ENCODE measurements at regions not wholly inside any gene's neighbourhood (a gene's known extent, or its start where the extent isn't known, plus 50 kb on each side); places are given as distances from the start of the nearest gene placed in this dataset.
"Not testable (repeated sequence)": the region's sequence is repeated elsewhere in the genome, so short reads cannot be mapped to it uniquely, and the experiment has no call there.

- no peaks in the 10 kb centered on the region for H3K4me1 Mint-ChIP-seq
- H3K27ac Mint-ChIP-seq = no peak overlapping the region
- peaks cover 4% of the 10 kb centered on the region for H3K27me3 Mint-ChIP-seq (ENCODE audit: low read depth, poor library complexity)
- TF ChIP-seq CTCF (IDR thresholded peaks at IDR 0.05) = no peak
- H3K4me3 Mint-ChIP-seq = no peak overlapping the region
- no peak for DNase-seq
- no peaks in the 10 kb centered on the region for H3K36me3 Mint-ChIP-seq (ENCODE audit: low read depth)
- no peaks in the 10 kb centered on the region for H3K9me3 Mint-ChIP-seq
These were observed 581.9 kb upstream of the PRR20A start for GRCh38 chr13:56558698-56559320.

GRCh38 chr13:56561327-56561726 lies 579.4 kb upstream of the PRR20A start:
- H3K4me3 Mint-ChIP-seq = no peak overlapping the region
- no peak for DNase-seq
- H3K4me1 Mint-ChIP-seq = no peaks in the 10 kb centered on the region
- H3K27me3 Mint-ChIP-seq (ENCODE audit: low read depth, poor library complexity) = peaks cover 4% of the 10 kb centered on the region
- TF ChIP-seq CTCF (IDR thresholded peaks at IDR 0.05) = no peak
- no peaks in the 10 kb centered on the region for H3K9me3 Mint-ChIP-seq
- H3K27ac Mint-ChIP-seq = no peak overlapping the region
- no peaks in the 10 kb centered on the region for H3K36me3 Mint-ChIP-seq (ENCODE audit: low read depth)

GRCh38 chr13:56563663-56564062 lies 577.1 kb upstream of the PRR20A start:
- no peak for DNase-seq
- no peaks in the 10 kb centered on the region for H3K4me1 Mint-ChIP-seq
- H3K9me3 Mint-ChIP-seq = no peaks in the 10 kb centered on the region

DNA sequence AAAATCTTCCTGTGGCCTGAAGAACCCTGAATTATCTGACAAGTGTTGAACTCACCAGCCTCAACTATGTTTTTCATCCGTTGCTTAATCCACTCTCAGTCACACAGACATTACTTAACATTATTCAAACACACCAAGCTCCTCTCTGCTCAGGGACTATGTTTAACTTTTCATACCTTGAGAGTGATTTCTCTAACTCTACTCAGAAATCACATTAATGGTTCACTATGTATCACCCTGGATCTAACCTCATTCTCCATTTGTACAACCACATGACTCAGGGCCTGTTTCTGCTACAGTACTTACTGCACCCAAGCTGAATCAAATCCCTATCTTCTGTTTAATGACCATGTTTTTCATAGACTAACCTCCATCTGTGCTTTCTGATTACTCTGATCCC lies 553.7 kb upstream of the PRR20A start:
- H3K4me1 Mint-ChIP-seq = no peaks in the 10 kb centered on the region
- H3K27ac Mint-ChIP-seq = no peak overlapping the region
- H3K36me3 Mint-ChIP-seq (ENCODE audit: low read depth) = no peaks in the 10 kb centered on the region
- DNase-seq = no peak
- TF ChIP-seq CTCF (IDR thresholded peaks at IDR 0.05) = no peak
- peaks cover 4% of the 10 kb centered on the region for H3K9me3 Mint-ChIP-seq
- no peak overlapping the region for H3K4me3 Mint-ChIP-seq
- no peaks in the 10 kb centered on the region for H3K27me3 Mint-ChIP-seq (ENCODE audit: low read depth, poor library complexity)

More at GRCh38 chr13:56563663-56564062, 577.1 kb upstream of the PRR20A start:
- Mint-ChIP-seq H3K4me3 (no peak overlapping the region), H3K27me3 (ENCODE audit: low read depth, poor library complexity) (peaks cover 4% of the 10 kb centered on the region), H3K27ac (no peak overlapping the region), H3K36me3 (ENCODE audit: low read depth) (no peaks in the 10 kb centered on the region)
- no peak for TF ChIP-seq CTCF (IDR thresholded peaks at IDR 0.05)

DNA sequence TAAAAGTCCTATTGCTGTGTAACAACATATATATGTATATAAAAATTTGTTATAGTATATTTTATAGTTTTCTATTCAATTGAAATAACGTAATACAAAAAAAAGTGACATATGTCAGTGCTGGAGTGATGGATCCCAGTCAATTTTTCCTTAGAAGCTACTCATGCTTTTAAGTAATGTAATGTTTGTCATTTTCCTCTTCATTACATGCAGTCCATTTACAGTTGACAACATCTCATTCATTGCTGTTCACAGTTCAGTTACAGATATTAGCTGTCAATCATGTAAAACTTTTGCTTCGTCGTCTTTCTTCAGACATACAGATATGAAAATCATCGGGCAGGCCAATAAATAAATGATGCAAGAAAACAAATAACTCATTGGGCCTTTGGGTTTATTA lies 525.1 kb upstream of the PRR20A start:
- DNase-seq = no peak
- no peaks in the 10 kb centered on the region for H3K36me3 Mint-ChIP-seq (ENCODE audit: low read depth)
- no peaks in the 10 kb centered on the region for H3K4me1 Mint-ChIP-seq
- H3K9me3 Mint-ChIP-seq = no peaks in the 10 kb centered on the region
- H3K27ac Mint-ChIP-seq = no peak overlapping the region
- H3K4me3 Mint-ChIP-seq = no peak overlapping the region
- no peak for TF ChIP-seq CTCF (IDR thresholded peaks at IDR 0.05)
- no peaks in the 10 kb centered on the region for H3K27me3 Mint-ChIP-seq (ENCODE audit: low read depth, poor library complexity)

DNA sequence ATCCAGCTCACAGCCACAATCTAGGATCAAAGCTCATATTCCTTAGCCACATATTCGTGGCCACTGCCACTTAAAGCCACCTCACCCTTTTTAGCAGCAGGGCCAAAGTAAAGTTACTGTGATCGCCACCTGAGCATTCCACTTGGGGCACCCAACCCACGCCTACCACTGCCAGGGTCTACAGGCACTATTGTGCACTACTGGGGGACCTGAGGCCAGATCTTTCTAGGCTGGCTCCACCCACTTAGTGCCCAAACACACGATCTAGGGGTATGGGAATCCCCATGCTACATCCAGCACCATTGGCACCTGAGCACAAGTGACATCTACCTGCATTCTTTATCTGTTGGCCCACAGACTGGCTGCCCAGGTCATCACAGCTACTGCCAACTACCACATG lies 517.9 kb upstream of the PRR20A start:
- no peak for TF ChIP-seq CTCF (IDR thresholded peaks at IDR 0.05)
- Mint-ChIP-seq H3K27ac (no peak overlapping the region), H3K27me3 (ENCODE audit: low read depth, poor library complexity) (no peaks in the 10 kb centered on the region), H3K9me3 (peaks cover 31% of the 10 kb centered on the region), H3K4me1 (no peaks in the 10 kb centered on the region), H3K4me3 (no peak overlapping the region), H3K36me3 (ENCODE audit: low read depth) (peaks cover 3% of the 10 kb centered on the region)
- no peak for DNase-seq

- H3K36me3 Mint-ChIP-seq (ENCODE audit: low read depth); DNase-seq; H3K4me3 Mint-ChIP-seq; H3K27me3 Mint-ChIP-seq (ENCODE audit: low read depth, poor library complexity); H3K4me1 Mint-ChIP-seq; H3K27ac Mint-ChIP-seq: not testable (repeated sequence)
- H3K9me3 Mint-ChIP-seq = peaks cover 43% of the 10 kb centered on the region
These were observed 511.8 kb upstream of the PRR20A start for GRCh38 chr13:56628886-56629285.

GRCh38 chr13:56631060-56631459 lies 509.7 kb upstream of the PRR20A start:
- not testable (repeated sequence) for H3K27ac Mint-ChIP-seq

More at GRCh38 chr13:56631060-56631459, 509.7 kb upstream of the PRR20A start:
- not testable (repeated sequence) for H3K36me3 Mint-ChIP-seq (ENCODE audit: low read depth); H3K4me1 Mint-ChIP-seq; DNase-seq; H3K27me3 Mint-ChIP-seq (ENCODE audit: low read depth, poor library complexity); H3K4me3 Mint-ChIP-seq
- H3K9me3 Mint-ChIP-seq = peaks cover 35% of the 10 kb centered on the region
